T-helper 1 cell (primary cell): ENCODE measurements at regions not wholly inside any gene's neighbourhood (a gene's known extent, or its start where the extent isn't known, plus 50 kb on each side); places are given as distances from the start of the nearest gene placed in this dataset.

Experiments used
- DNase-seq, 5 donors: peaks; one replicate each; pipeline ENCODE4 v3.0.0-alpha.2; 2012 to 2020

DNA sequence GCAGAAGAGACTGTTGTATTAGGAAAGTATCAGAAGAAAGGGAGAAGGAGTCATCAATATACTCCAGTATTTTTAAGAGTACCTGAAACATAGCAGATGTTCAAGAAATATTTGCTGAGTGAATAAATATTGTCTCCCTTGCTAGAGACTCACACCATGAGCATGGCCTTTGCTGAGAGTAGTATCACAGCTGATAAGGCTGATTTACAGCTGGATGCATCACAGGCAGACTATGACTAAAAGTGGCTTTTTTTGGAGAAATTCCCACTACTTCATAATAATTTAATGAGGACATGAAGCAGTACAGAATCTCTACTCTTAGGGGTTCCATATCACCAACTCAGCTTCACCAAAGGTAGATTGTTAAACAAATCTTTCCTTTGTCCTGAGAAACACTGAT, 373.3 kb downstream of the RBM43 start:
- no peak for DNase-seq

DNA sequence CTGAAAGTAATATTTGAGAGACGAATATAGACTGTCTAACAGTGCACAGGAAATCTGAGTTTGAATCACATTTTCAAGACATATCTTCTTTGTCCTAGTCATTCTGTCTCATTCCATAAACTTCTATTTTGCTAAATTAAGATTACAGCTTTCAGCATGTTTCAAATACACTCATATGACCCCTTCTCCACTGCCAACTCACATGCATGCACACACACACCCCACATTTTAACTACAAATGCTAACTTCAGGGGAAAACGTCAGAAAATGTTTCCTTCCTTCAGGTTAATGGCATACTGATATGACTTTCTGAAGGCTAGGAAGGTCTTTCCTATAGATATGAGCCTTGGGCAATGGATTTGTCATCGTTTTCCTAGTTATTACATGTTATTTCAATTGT, 373.7 kb downstream of the RBM43 start:
- DNase-seq, result no peak

DNA sequence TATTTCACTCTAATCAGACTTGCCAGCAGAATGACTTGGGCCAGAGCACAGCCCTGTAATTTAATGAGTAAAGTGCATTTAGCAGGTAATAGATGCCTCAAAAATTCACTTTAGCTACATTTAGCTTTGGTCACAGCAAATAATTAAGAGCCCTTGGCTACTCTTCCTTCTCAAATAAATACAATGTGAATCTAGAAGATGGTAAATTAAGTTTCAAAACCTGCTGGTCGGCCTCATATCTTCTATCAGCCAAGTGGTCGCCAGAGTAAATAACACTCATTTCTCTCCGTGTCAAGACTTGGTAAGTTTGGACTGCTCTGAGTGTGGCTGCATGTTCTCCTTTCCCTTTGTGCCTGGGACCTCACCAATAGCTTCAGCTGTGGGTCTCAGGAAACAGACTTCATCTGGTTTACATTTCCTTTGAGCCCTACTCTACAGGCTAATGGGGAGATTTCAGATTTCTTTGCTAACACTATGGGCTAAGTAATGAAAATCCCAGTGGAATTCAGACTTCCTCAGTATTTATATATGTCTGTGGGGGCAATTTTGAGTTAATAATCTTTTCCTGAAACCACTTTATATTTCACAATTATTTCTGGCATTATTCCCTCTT, 375.8 kb downstream of the RBM43 start:
- DNase-seq, result no peak

DNA sequence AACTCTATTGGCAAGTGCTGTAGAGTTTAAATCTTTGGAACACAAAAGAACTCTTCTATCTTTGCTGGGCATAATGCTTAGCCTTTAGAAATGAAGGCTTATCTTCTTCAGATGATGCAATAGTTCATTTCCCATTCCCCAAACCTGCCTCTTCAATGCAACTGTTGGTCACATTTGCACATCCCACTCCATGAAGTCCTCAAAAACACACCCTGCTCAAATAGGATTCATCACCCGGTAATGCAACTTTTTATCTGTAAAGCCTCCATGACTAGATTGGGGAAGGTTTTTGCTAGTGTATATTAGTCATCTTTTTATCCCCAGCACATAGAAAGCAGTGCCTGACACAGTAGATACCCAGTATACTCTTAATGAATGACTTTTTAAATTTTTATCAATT, 376.4 kb downstream of the RBM43 start:
- no peak for DNase-seq

DNA sequence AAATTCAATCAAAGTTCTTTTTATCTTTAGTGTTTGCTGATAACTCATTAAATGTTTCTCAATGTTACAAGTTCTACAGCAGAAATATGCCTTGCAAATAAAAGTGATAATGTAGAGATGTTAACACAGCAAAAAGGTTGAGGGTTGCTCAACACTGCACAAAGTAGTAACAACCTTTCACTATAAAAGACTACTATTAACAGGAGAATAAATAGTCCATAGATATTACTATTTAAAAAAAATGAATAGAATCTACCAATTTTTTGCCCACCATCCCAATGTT, 378.1 kb downstream of the RBM43 start:
- no peak for DNase-seq

DNA sequence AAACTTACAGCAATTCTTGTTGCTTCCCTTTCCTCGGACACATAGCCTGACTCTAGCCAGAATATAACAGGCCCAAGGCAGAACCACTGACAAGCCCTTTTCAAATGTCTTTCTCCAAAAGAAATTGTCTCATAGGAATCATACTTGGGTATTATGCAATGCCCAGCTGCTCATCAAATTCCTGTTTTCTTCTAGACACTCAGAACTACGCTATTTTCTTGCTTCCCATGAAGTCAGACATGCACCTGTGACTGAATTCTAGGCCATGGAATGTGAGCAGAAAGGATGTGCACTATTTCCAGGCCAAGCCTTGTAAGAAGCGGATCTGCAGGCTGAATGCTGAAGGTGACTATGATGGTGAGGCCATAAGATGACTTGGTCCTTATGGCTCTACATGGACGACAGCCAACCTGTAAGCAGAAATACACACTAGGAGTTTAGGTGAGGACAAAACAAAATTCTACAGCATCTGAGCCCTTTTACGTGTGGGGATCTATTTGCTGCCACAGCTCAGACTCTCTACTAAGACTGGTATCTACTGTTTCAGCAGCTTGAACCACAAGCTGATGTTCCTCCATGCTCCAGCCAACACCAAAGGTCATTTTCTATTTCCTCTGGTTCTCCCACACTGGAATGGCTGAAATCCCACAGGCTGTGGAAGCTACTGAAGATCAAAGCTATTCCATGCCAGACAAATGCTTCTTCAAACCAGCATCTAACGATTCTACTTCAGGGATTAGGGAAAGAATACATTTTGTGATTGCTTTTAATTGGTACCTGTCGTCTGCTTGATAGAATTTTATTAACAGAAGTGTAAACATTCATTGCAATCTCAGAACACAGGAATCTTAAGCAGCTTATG, 378.7 kb downstream of the RBM43 start:
- DNase-seq, result no peak

DNA sequence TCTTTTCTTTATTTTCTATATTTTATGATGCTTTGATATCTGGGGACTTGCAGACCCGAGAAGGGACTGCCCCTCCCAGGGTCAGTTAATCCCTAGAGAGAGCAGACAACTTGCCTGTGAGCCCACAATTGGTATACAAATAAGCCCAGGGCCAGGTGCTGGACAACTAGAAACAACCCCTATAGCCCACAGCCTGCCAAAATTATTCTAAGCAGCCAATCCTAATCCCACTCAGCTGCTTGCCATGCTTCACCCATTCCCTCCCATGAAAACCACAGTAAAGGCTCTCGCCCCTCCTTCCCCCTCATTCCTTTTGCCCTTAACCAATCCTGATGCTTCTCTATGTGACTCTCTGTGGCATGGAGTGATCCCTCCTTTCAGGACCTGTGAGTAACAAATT, 380.7 kb downstream of the RBM43 start:
- DNase-seq, result no peak

DNA sequence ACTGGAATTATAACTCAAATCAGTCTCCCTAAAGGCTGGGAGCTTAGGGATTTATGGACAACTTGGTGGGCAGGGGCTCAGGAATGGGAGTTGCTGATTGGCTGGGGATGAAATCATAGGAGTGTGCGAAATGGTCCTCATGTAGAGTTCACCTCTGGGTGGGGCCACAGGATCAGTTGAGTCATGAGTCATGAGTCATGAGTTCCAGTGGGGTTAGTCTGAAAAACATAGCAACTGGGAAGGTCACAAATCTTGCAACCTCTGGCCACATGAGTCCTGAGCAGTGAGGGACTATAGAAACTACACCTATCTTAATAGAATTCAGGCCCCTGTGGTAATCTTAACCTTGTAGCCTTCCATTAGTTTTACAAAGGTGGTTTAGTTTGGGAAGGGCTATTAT, 383.3 kb downstream of the RBM43 start:
- no peak for DNase-seq

DNA sequence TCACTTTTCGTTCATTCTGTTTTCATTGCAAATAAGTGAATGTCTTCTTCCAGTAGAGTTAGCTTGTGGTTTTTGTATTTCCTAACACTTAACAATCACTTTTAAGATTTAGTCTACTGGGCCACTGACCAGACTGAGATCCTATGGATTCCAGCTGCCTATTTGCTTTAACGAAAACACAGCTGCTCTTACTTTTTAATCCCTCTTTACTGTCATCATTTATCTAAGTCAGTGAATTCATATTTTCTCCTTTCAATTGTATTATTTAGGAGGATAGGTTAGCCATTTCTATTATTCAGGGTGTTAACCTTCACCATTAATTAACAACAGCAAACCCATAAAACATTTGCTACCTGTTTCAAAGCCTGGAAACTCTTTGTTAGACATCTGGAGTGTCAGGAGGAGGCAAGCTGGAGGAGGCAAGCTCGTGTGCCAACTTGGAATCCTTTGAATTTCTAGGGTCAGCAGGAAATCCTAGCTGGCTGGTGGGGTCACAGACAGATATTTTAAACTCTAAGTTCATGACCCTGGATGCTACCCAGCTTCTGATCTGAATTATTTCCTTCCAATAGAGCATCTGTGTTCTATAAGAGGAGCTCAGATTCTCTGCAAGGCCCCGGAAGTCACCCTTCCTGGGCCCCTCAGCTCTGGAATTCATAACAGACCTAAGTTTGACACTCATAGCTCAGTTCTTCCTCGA, 385.3 kb downstream of the RBM43 start:
- no peak for DNase-seq

DNA sequence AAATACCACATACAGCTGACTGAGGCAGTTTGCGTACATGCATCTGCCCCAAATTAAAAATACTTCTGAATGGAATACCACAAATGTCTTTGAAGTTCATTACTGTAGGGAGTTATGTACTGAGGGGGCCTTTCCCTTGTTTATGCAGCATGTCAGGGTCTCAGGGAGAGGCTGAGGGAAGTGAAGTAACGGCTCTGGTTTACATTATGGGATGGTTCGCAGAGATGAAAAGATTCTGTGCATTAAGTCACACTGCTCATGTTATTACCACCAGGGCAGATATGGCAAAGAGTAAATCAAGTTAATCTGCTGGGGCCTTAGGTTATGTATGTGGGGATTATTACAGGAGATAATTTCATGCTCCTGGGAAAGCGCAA, 385.9 kb upstream of the RND3 start:
- DNase-seq, result no peak

DNA sequence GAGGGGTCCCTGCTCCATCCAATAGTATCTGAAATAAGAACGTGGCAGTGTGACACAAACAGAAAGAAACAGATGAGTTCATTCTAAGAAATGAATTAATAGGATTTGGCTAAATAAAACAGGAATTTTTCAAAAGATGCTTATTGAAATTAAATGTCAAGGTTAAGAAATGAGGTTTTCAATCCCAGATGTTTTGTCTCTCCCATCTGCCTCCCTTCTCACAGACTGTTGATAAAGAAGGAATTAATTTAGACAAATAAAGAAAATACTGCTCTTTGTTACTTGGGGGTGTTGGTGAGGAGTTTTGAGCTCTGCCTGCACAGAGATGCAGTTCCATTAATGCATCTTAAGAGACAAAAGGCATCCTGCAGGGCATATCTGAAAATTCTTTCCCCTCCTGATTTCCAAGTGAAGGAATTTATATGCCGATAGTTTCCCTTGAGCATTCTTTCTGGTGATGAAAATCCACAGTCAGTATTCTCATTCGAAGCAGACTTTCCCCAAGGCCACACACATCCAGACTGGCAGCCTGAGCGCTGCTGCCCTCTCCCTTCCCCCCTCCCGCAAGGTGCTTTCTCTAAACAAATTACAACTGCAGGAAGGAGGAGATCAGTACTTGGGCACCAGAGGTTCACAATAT, 385.4 kb upstream of the RND3 start:
- DNase-seq, result no peak

DNA sequence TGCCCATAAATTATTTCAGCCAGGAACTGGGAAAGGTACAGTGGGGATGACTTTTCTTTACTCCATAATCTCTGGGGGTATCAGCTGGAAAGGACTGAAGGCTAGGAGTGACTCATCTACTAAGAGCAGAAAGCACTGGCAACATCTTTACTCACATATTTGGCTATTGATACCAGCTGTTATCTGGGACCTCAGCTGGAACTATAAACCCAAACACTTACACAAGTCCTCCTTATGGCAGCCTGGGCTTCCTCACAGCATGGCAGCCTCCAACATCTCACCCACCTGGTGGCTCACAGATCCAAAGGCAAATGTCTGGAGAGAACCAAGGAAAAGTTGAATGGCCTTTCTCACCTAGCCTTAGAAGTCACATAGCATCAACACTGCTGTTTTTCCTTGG, 379.0 kb upstream of the RND3 start:
- no peak for DNase-seq

DNA sequence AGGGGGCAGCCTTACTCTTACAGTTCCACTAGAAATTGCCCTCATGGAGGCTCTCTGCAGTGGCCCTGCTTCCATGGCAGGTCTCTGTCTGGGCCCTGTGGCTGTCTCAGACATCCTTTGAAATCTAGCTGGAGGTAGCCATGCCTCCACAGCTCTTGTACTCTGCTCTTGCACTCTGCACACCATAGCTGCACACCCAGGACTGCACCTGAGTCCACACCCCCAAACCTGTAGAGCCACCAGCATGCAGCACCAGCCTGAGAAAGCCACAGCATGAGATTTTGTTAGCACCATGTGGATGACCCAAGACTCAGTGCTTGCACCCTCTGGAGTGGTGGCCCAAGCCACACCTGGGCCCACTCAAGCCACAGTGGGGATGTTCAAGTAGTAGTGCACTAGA, 376.2 kb upstream of the RND3 start:
- no peak for DNase-seq

DNA sequence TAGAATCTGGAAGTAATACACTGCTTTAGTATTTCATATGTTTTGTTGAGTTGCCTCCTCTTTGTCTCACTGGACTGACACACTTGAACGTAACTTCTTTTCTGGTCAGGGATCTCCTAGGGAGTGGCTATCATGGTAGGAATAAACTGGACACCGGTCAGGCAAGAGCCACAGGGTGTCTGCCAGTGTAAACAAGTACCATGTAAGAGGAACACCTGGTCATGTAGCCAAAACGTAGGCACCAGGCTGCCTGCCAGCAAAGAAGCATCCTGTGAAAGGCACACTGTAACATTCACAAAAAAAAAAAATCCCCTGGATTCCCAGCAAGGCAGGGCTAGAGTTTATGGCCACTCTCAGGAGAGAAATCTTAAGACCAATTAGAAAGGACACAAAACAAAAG, 372.8 kb upstream of the RND3 start:
- DNase-seq, result no peak

DNA sequence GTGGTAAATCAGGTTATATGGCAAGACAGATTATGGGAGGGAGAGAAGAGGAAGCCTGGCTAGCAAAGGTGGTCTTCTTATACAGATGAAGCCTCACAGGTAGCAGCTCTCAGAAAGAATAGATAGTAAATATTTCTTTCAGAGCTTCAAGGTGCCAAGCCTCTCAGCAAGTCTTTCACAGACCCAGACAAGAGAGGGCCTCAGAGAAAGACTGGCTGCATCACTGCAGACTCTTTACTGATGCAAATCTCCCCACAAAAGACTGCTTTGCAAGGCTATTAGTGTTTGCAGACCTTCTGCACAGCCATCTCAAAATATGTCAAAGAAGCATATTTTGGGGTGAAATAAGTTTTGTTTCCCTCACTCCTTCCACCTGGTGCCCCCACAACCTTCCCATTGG, 372.4 kb upstream of the RND3 start:
- no peak for DNase-seq

DNA sequence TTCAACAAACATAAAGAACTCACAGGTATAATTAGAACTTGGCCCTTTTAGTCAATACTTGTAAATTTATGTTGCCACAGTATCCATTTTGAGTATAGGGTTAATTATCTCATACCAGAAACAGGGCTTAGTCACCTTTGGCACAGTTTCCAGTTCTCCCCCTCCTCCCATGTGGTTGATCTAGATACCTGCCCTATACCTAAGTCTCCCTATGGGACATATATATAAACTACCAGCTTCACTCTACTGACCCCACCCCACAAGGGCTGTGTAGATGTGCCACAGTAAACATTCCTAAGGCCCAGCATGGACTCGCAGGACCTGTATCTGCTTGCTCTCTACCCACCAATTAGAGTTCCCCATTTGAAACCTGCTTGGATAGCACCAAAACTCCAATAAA, 371.7 kb upstream of the RND3 start:
- no peak for DNase-seq

DNA sequence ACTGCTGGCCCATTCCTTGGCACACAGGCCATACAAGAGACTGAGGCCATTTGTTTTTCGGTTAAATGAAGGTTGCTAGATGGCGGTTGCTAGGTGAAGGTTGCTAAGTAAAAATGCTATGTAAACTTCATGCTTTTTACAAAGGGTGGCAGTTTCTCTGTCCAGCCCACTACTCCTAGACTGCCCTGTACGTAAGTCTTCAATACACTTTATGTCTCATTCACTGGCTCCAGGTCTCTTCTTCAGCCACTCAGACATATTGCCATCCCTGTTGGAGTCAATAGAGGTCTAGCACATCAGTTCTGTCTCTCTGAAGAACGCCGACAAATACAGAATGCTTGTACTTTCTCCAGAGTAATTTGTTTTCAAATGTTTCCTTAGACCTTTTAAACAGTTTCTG, 370.9 kb upstream of the RND3 start:
- DNase-seq, result no peak

DNA sequence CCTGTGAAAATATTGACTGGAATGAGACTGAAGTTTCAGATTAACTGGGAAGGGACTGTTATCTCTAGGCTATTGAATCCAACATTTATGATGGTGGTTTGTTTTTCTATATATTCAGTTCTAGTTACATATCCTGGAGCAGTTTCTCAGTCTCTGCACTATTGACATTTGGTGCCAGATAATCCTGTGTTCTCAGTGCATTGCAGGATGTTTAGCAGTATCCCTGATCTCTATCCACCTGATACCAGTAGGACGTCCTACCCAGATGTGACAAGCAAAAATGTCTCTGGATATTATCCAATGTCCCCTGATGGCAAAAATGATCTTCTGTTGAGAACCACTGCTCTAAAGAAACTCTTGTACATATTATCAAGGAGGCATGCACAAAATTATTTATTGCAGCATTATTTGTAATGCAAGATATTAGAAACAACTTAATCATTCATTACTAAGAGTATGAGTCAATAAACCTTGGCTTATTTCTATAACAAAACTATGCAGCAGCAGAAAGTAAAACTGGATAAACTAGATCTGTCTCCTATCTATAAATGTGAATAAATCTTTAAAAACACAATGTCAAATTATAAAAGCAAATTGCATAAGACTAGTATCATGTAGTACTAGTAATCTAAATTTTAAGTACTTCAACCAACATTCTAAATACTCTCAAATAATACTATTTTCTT, 369.3 kb upstream of the RND3 start:
- no peak for DNase-seq

DNA sequence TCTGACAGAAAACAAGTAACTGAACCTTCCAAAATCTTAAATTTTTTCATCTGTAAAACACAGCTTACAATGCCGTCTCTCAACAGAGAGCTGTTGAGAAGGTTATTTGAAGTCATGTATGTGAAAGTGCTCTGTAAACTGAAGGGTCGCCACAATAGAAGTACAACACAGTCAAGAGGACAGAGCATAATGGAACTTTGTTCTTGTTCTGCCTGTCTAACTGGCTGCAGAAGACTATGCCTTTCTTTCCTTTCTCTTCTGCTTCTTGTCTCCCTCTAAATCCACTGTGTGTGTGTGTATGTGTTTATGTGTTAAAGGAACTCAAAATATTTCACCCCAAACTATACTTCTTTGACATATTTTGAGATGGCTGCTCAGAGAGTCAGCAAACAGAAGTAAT, 365.8 kb upstream of the RND3 start:
- DNase-seq, result no peak

DNA sequence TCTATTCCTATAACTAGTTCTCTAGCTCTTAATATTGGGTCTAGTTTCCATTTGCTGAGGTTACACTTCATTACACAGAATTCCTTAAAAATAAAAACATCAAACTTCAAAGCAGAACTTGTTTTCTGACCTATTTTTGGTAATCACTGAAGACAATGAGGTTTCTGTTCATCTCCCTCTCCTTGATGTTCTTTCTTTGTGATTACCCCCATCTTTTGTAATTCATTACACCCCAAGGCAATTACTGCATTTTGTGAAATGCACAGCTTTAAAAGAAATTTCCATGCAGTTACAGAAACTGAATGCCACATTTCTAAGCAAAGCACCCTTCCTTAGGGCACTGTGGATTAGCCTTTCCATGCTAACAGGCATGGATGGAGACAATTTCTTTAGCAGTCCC, 363.2 kb upstream of the RND3 start:
- no peak for DNase-seq

DNA sequence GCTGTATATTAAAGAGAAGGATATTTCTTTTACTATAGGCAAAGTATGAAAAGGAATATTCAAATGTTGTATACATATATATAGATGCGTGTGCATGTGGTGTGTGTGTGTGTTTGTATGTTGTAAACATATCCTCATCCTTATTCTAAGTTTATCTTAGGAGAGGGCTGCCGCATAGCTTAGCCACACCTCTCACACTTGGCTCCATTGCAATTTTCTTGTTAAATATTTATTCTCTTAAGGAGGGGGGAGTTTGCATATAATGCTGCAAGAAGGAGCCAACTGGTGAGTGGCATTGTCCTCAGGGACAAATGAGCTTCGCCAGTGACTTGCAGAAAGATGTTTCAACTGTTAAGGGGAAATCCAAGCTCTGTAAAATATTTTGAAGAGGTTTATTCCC, 360.1 kb upstream of the RND3 start:
- DNase-seq, result no peak

DNA sequence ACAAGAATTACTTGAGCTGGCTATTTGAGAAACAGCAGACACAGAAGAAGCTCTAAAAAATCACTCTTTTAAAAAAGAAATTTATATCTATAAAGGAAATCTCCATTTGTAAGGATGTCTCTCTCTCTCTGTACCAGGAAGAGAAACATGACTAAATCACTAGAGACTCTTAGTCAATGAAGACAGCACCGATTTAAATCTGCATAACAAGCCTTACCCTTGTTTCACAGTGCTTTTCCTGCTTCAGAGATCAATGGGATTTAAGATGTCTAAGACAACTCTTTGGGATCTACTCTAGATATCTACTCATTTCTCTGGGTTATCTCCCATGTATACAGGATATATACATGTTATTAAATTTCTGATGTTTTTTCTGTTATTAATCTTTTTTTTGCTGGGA, 359.2 kb upstream of the RND3 start:
- DNase-seq, result no peak

DNA sequence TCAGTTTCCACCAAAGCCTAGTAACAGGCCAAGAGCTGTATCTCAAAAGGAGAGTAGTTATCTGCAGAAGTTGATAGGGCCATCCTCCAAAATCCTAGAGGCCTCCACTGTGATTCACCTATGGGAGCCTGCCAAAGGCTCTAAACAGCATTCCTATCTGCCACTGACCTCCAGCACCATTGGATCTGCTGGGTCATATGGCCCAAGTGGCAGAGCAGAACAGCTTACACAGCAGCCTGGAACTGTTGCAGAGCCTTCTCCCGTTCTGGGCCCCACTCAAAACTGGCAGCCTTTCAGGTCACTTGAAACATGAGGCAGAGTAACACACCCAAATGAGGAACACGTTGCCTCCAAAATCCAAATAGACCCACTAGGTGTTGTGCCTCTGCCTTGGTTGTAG, 345.2 kb upstream of the RND3 start:
- no peak for DNase-seq
